ENCODE measurements at regions not wholly inside any gene's neighbourhood (a gene's known extent, or its start where the extent isn't known, plus 50 kb on each side); places are given as distances from the start of the nearest gene placed in this dataset.

GRCh38 chr11:27281276-27281675 is 81.7 kb downstream of the CCDC34 start:
- TF ChIP-seq, protein P1, sequence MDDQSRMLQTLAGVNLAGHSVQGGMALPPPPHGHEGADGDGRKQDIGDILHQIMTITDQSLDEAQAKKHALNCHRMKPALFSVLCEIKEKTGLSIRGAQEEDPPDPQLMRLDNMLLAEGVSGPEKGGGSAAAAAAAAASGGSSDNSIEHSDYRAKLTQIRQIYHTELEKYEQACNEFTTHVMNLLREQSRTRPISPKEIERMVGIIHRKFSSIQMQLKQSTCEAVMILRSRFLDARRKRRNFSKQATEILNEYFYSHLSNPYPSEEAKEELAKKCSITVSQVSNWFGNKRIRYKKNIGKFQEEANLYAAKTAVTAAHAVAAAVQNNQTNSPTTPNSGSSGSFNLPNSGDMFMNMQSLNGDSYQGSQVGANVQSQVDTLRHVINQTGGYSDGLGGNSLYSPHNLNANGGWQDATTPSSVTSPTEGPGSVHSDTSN (CRISPR knock-in tag; IDR thresholded peaks at IDR 0.05), result no peak
- TF ChIP-seq ZNF521 (tag by site-specific recombination; IDR thresholded peaks at IDR 0.05) (no peak), ZFP41 (tag by site-specific recombination; IDR thresholded peaks at IDR 0.05; ENCODE audit: borderline replicate concordance) (no peak)
- no peak overlapping the region for H3K27ac ChIP-seq (ENCODE audit: extremely low read depth, low read depth, low read length)
- ChIA-PET POLR2A (no interaction called here), CTCF (no interaction called here)
- H3K9me3 ChIP-seq (ENCODE audit: control insufficient read depth, insufficient read depth, low read depth, low read length), result no peaks in the 10 kb centered on the region
- no peaks in the 10 kb centered on the region for H3K4me1 ChIP-seq (ENCODE audit: control insufficient read depth, insufficient read depth, low read length)
- no peaks in the 10 kb centered on the region for H3K36me3 ChIP-seq (ENCODE audit: control insufficient read depth in 2 of 2, insufficient read depth in 1 of 2, low read length in 2 of 2)
- no peak overlapping the region for H3K4me3 ChIP-seq (ENCODE audit: low read depth, low read length)

GRCh38 chr11:27280140-27280539 is 82.9 kb downstream of the CCDC34 start:
- Histone ChIP-seq H3K4me3 (ENCODE audit: low read depth, low read length) (no peak overlapping the region), H3K9me3 (ENCODE audit: control insufficient read depth, insufficient read depth, low read depth, low read length) (no peaks in the 10 kb centered on the region), H3K27ac (ENCODE audit: extremely low read depth, low read depth, low read length) (no peak overlapping the region), H3K36me3 (ENCODE audit: control insufficient read depth in 2 of 2, insufficient read depth in 1 of 2, low read length in 2 of 2) (no peaks in the 10 kb centered on the region), H3K4me1 (ENCODE audit: control insufficient read depth, insufficient read depth, low read length) (no peaks in the 10 kb centered on the region)
- POLR2A ChIA-PET, result no interaction called here
- TF ChIP-seq PRDM10 (tag by site-specific recombination; IDR thresholded peaks at IDR 0.05), result no peak
- TF ChIP-seq HOXC10 (CRISPR knock-in tag; IDR thresholded peaks at IDR 0.05), result no peak
- no peak for TF ChIP-seq ZNF239 (tag by site-specific recombination; IDR thresholded peaks at IDR 0.05)
- TF ChIP-seq KLF7 (tag by site-specific recombination; IDR thresholded peaks at IDR 0.05; ENCODE audit: borderline replicate concordance), result no peak
- TF ChIP-seq, protein P2, sequence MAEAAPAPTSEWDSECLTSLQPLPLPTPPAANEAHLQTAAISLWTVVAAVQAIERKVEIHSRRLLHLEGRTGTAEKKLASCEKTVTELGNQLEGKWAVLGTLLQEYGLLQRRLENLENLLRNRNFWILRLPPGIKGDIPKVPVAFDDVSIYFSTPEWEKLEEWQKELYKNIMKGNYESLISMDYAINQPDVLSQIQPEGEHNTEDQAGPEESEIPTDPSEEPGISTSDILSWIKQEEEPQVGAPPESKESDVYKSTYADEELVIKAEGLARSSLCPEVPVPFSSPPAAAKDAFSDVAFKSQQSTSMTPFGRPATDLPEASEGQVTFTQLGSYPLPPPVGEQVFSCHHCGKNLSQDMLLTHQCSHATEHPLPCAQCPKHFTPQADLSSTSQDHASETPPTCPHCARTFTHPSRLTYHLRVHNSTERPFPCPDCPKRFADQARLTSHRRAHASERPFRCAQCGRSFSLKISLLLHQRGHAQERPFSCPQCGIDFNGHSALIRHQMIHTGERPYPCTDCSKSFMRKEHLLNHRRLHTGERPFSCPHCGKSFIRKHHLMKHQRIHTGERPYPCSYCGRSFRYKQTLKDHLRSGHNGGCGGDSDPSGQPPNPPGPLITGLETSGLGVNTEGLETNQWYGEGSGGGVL (tag by site-specific recombination; IDR thresholded peaks at IDR 0.05), result no peak
- no peak for TF ChIP-seq ZNF837 (tag by site-specific recombination; IDR thresholded peaks at IDR 0.05)
- no peak for TF ChIP-seq ZNF19 (tag by site-specific recombination; IDR thresholded peaks at IDR 0.05; ENCODE audit: low read depth)
- TF ChIP-seq ZNF518A (tag by site-specific recombination; conservative IDR thresholded peaks at IDR 0.05; ENCODE audit: low read depth), result no peak
- TF ChIP-seq ZNF529 (tag by site-specific recombination; IDR thresholded peaks at IDR 0.05; ENCODE audit: insufficient replicate concordance), result no peak
- no peak for TF ChIP-seq ZNF830 (tag by site-specific recombination; IDR thresholded peaks at IDR 0.05; ENCODE audit: low read depth)
- CTCF ChIA-PET, result interaction anchor here (1.7 kb wide), 1 partner anchor 16 kb away, joined by 5 read pairs; no protein-coding TSS in a partner anchor
